NCI-H2227 treated with DMSO at 0.1 percent for 48 hours (cell line): ENCODE measurements at regions not wholly inside any gene's neighbourhood (a gene's known extent, or its start where the extent isn't known, plus 50 kb on each side); places are given as distances from the start of the nearest gene placed in this dataset.
"Not testable (repeated sequence)": the region's sequence is repeated elsewhere in the genome, so short reads cannot be mapped to it uniquely, and the experiment has no call there.

Source experiments
- DNase-seq: peaks from one replicate; lab custom pipeline; 2025; lab: John Stamatoyannopoulos, UW

GRCh38 chr13:58500938-58501337 lies 869.4 kb downstream of the PCDH17 start:
- DNase-seq: no peak

- not testable (repeated sequence) for DNase-seq
These were observed 872.7 kb downstream of the PCDH17 start for GRCh38 chr13:58504202-58504700.

GRCh38 chr13:58505262-58505920 lies 873.8 kb downstream of the PCDH17 start:
- DNase-seq: not testable (repeated sequence)

- no peak for DNase-seq
These were observed 896.8 kb downstream of the PCDH17 start for GRCh38 chr13:58528351-58528750.

GRCh38 chr13:58531614-58532013 lies 900.1 kb downstream of the PCDH17 start:
- no peak for DNase-seq

GRCh38 chr13:58542530-58542929 lies 911.0 kb downstream of the PCDH17 start:
- DNase-seq: no peak

DNA sequence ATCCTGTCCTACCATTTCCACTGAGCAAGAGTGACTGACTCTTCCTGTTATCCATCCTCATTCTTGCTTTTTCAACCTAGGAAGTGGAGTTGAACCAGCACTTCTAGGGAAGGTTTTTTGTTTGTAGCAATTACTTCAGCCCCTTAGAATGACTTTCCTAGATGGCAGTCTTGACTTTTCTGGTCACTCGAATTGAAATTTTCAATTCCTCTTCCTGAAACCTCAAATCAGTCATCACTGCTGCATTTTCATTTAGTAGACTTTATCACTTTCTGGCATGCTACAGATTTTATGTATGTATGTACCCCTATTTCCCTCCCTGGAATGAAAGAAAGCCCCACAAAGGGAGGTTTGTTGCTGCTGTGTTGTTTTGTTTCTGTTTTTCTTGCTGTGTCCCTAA lies 915.9 kb downstream of the PCDH17 start:
- DNase-seq: no peak

DNA sequence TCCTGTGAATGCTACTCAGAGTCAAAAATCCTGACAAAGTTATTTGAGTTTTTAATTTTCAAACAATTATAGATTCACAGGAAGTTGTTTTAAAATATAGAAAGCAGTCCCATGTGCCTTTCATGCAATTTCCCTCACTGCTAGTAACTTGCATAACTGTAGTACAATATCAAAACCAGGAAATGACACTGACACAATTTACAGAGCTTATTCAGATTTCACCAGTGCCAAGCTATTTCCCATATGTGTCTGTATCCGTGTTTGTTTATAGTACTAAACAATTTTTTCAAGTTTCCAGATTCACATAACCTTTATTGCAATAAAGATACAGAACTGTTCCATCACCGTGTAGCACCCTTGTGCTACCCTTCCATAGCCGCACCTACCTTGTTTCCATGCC lies 934.6 kb downstream of the PCDH17 start:
- no peak for DNase-seq

DNA sequence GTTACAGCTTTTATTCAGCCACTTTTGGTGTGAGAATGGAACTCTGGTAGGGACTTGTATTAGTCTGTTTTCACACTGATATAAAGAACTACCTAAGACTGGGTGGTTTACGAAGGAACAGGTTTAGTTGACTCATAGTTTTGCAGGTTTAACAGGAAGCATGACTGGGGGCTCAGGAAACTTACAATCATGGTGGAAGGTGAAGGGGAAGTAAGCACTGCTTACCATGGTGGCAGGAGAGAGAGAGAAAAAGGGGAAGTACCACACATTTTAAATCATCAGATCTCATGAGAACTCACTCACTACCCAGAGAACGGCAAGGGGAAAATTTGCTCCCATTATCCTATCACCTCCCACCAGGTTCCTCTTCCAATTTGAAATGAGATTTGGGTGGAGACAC lies 942.2 kb downstream of the PCDH17 start:
- DNase-seq: no peak

- no peak for DNase-seq
These were observed 943.2 kb downstream of the PCDH17 start for GRCh38 chr13:58574791-58575190.

DNA sequence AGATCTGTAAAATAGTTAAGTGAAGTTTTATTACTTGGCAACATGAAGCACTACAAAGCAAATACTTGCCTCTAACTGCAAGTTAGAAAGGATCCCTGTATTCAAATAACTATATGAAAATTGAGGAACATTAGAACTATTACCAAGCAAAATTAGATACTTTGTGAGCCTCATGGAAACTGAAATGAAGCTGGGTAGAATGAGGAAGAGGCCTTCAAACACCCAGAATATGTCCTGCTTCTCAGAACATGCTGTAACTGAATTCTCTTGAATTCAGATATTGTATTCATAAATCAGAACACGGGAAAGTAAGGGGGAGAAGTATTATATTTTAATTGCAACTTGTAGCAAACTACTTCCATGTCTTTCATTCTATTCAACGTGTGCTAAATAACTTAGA lies 947.9 kb downstream of the PCDH17 start:
- DNase-seq: no peak

DNA sequence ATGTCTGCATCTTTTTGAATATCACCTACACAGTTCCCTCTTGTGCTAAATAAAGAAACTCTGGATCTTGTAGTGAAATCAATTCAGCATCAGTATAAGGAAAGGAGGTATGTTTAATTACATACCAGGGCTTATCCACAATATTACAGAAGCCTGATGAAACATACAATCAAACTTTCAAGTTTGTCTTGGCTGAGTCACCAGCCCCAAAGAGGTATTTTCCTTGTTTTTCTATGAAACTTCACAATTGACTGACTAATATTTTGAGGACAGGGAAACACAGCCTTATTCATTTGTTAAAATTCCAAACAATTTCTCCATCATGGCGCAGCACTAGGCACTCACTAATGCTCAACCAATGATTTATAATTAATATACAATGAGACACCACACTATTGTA lies 952.4 kb downstream of the PCDH17 start:
- DNase-seq: no peak

DNA sequence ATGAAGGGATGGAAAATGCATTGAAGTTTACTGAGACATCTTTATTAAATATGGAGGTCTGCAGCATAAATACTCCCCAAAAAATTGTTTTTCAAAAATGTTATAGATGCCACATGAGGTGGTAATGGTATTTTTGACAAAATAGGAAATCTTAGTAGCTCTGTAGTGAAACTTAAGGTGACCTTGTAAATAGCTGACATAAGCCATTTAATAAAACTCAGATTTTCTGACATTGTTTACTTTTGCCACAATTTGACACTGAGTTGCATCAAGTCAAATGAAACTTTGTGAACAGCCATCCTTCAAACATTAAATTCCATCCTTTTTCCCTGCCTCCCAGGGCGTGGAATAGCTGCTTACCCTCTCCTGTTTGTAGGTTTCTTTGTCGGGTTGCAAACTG lies 953.1 kb downstream of the PCDH17 start:
- no peak for DNase-seq

- DNase-seq: no peak
These were observed 955.6 kb downstream of the PCDH17 start for GRCh38 chr13:58587183-58587582.

GRCh38 chr13:58592052-58592451 lies 960.5 kb downstream of the PCDH17 start:
- no peak for DNase-seq

- DNase-seq: no peak
These were observed 961.2 kb downstream of the PCDH17 start for GRCh38 chr13:58592786-58593185.

DNA sequence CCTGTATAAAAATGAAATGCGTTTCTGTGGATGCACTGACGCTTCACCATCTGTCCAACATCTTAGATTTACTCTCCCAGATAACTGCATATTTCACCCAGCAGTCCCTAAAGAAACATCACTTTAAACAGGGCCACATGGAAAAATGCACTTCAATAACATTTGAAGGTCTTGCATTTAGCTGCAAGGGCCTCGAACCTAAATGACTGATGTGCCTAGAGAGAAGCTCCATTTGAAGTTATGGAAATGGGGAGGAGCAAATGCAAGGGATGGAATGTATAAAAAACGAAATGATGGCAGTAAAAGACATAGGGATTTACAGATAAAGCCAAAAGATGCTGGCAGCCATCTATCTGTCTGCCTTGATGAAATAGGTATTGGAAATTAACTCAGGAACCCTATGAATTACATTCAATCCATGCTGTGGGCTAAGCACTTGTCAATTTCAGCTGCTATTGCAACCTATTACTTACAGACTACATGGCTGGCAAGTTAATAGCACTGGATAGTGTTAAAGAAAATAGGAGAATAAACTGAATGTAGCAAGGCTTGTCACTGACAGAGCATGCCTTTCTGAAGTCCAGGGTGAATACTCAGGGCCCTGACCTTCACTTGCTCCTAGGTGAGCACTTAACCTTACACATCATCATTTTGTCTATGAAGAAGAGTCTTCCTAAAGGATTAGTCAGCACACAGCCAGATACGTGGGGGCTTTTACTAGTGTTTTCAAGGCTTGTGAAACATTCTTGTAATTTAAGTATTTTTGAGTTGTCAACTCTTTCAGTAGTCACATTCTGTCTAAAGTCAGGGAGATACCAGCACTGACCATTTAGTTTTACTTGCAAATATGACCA lies 963.4 kb downstream of the PCDH17 start:
- DNase-seq: no peak

DNA sequence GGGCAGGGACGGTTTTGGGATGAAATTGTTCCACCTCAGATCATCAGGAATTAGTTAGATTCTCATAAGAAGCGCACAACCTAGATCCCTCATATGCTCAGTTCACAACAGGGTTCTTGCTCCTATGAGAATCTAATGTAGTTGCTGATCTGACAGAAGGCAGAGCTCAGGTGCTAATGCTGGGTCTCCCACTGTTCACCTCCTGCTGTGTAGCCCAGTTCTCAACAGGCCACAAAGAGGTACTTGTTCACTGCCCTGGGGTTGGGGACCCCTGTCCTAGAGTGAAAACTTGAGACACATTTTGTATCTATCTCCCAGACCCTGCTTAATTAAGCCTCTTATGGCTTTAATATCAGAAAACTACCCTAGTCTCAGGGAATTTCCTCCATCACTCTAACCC lies 966.0 kb downstream of the PCDH17 start:
- DNase-seq: no peak

- no peak for DNase-seq
These were observed 966.7 kb downstream of the PCDH17 start for GRCh38 chr13:58598241-58598640.

GRCh38 chr13:58611117-58611516 lies 979.6 kb downstream of the PCDH17 start:
- no peak for DNase-seq

DNA sequence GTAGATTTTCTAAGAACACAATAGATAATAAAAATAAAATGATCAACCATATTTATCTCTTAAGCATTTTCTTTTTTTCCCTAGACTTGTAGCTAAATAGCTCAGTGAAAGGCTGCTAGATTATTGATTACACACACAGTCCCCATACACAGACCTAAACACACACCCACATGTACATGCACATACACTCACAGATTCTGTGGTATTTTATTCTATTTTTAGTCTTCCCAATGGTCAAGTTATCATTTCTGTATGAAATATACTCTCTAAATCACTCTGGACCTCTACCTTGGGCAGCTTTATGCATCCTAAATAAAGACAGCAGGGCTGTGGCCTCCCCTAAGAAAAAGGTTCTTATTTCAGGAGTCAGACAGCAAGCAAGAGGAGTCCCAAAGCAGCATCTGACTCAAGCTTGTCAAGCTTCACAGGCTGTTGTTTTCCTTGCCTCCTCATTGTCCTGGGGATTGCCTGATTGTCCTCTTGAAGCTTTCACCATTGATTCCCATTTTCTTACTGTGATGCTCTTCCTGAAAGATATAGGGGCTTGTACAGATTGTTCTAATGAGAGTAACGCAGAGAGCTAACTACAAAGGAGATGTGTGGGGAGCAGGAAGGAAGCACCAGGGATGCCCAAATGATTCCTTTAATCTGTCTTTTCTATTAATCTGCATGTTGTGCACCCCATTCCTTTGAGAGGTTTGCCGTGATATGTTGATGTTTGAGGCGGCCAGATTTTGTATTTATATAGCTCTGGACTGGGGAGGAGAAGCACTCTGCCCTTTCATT lies 986.5 kb downstream of the PCDH17 start:
- DNase-seq: no peak

DNA sequence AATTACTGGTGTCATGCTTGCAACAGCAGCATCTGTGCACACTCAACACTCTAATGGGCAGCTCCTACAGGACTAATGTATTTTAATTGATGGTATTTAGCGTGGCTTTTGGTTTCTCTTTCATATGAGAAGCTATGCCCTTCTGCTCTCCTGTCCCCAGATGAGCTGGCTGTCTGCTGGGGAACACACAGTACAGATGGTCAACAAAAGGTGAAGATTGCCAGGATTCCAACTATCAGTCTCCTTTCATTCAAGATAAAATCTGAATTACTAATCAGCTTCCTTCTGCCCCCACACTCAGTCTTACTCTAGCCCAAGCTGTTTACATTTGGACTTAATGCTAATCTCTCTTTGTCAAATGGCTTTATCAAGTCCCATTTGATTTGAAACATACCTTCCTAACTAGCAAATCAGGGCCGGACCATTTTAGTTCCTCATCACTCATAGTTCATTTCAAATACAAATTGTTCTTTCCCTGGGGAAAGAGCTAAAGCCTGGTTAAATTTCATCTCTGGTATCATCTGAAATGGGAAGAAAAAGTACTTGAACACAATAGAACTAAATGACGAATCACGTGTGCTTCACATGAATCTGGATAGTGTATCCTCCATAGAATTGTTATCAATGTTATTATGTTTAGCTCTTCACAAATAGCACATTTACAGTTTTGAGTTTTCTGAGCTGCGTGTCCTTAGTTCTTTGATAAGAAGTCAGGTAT lies 988.0 kb downstream of the PCDH17 start:
- DNase-seq: no peak
